ENCODE measurements at regions not wholly inside any gene's neighbourhood (a gene's known extent, or its start where the extent isn't known, plus 50 kb on each side); places are given as distances from the start of the nearest gene placed in this dataset.
"Not testable (repeated sequence)": the region's sequence is repeated elsewhere in the genome, so short reads cannot be mapped to it uniquely, and the experiment has no call there.

DNA sequence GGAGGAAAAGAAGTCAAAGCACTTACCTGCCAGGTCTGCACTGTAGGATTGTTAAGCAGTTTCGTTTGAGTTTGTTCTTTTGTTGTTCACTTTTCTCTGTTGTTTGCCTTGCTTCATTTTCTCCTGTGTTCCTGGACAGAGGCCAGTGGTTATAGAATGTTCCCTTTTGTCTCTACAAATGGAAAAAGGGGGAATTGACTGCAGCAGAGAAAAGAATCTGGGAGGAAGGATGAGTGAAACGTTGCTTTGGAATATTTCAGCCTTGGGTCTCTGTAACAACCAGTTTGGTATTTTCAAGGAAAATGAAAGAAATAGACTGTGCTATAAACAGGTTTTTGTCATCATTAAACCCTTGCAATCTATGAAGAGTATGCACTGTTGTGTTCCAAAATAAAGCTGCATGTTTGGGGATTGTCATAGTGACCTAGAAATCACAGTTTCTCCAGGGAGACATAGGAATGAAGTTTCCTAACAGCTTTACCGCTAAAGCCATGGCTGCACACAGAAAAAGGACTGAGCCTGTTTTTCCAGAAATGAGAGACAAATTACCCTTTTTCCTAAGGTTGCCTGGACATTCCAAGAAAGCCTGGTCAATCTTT, 60.8 kb upstream of the HABP2 start:
- no peak for FAIRE-seq
- no peak for TF ChIP-seq POLR2A (IDR thresholded peaks at IDR 0.05; ENCODE audit: low read depth, low read length)
- no peak for DNase-seq (ENCODE audit: insufficient read length, low spot score)

GRCh38 chr10:113493195-113493594, 59.7 kb upstream of the HABP2 start:
- FAIRE-seq (no peak), DNase-seq (ENCODE audit: insufficient read length, low spot score) (no peak)
- TF ChIP-seq POLR2A (IDR thresholded peaks at IDR 0.05; ENCODE audit: low read depth, low read length) = no peak

DNA sequence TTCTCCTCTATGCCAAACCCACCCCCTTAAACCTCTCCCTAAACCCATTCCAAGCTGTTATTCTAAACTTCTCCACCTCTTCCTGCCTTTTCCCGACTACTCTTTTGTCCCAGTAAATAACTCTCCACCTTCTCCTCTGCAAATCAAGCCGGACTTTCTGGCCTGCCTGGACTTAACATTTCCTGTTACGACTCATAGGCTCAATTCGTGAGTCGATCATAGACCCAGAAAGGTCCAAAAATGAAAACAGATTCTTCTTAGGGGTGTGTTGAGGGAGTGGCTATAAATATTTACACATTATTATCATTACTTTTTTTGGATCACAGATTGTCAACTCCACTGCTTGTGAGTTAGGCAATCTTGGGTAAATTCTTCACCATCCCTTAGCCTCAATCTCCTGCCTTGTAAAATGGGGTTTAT, 59.0 kb upstream of the HABP2 start:
- no peak for FAIRE-seq
- no peak for DNase-seq (ENCODE audit: insufficient read length, low spot score)
- no peak for TF ChIP-seq POLR2A (IDR thresholded peaks at IDR 0.05; ENCODE audit: low read depth, low read length)

- TF ChIP-seq POLR2A (IDR thresholded peaks at IDR 0.05; ENCODE audit: low read depth, low read length) = no peak
- no peak for FAIRE-seq
- DNase-seq (ENCODE audit: insufficient read length, low spot score) = no peak
These were observed 58.1 kb upstream of the HABP2 start for GRCh38 chr10:113494761-113495160.

DNA sequence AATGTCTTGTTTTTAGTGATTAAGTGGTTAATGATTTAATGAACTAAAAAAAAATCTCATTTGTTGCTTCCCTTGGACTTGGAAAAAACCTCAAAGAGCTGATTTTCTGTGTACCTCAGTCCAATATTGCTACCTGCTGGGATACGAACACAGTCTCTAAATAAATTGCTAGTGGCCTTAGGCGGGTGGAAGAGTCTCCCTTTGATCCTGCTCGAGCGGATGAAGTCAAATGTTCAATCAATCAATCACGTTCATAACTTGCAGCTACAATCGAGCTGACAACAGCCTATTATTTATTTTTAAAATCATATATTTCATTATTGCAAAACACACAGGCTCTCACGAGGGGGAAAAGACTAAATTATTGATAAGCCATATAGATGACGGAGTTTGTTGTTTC, 57.3 kb upstream of the HABP2 start:
- TF ChIP-seq POLR2A (IDR thresholded peaks at IDR 0.05; ENCODE audit: low read depth, low read length) = no peak
- DNase-seq (ENCODE audit: insufficient read length, low spot score) = no peak
- FAIRE-seq = no peak

DNA sequence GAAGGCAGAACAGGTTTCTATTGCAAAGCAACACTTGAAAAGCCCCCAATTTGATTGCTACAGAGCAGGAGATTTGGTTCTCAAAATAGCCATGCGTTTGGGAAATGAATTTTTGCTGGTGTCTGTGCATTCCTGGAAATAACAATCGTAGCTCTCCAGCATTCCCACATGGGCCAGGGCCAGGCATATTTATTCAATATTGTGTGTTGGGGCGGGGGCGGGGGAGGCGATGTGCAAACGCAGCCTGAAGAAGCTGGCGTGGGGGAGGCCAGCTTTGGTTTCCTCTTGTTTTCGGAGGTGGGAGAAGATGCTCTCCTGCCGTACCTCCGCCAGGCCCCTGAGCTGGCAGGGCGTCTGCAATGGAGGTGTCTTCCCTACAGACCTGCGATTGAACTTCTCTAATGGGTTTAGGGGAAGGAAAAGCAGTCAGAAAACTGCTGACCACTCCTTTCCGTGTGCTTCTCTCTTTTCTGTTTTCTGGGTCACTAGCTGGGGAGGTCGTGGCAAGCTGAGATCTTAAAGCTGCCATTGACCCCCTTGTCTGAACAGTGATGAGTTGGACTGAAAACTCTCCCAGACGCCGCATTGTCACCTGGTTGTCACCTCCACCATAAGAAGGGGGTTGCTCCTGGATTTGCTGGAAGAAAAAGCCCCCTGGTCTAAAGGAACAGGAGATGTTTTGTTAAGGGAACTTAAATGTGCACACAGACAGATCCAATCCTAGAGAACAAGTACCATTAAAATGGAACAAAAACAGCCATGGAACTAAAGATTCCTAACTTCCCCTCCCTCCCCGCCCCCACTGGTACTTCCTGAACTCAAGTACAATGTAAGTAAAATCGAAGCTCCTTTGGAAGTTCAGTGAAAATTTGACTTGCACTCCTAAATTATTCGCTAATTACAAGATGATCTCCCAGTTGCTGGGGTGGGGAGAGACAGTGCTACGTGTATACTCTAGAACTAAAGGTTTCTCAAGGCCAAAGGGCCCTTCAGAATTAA, 56.4 kb upstream of the HABP2 start:
- DNase-seq (ENCODE audit: insufficient read length, low spot score) (no peak), FAIRE-seq (no peak)
- no peak for TF ChIP-seq POLR2A (IDR thresholded peaks at IDR 0.05; ENCODE audit: low read depth, low read length)

GRCh38 chr10:113497198-113497597, 55.7 kb upstream of the HABP2 start:
- no peak for DNase-seq (ENCODE audit: insufficient read length, low spot score)
- no peak for FAIRE-seq
- no peak for TF ChIP-seq POLR2A (IDR thresholded peaks at IDR 0.05; ENCODE audit: low read depth, low read length)

DNA sequence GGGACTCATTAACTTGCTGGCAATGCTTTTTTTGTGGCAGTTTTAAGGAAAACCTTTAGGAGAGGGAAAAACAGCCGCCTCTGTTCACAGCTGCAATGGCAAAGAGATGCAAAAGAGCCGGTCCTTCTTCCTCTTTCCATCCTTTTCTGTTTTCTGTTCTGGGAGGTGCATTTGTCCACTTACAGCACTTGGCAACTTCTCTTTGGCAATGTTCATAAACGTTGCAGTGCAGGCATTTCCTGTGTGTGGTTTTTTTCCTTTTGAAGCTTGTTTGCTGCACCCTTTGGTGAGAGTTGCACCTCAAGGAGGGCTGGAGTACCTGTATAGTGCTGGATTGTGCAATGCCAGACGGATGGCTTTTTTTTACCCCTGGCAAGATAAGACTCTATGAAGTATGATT, 53.9 kb upstream of the HABP2 start:
- DNase-seq (ENCODE audit: insufficient read length, low spot score) = no peak
- no peak for FAIRE-seq
- no peak for TF ChIP-seq POLR2A (IDR thresholded peaks at IDR 0.05; ENCODE audit: low read depth, low read length)

GRCh38 chr10:113499806-113500205, 53.0 kb upstream of the HABP2 start:
- TF ChIP-seq POLR2A (IDR thresholded peaks at IDR 0.05; ENCODE audit: low read depth, low read length) = no peak
- FAIRE-seq (no peak), DNase-seq (ENCODE audit: insufficient read length, low spot score) (no peak)

DNA sequence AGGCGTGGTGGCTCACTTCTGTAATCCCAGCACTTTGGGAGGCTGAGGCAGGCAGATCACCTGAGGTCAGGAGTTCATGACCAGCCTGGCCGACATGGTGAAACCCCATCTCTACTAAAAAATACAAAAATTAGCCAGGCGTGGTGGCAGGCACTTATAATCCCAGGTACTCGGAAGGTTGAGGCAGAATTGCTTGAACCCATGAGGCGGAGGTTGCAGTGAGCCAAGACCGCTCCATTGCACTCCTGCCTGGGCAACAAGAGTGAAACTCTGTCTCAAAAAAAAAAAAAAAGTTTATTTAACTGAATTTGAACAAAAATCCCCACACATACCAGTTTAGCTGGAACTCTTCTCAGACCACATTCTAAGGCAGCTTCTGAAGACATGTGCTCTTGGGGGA, 51.8 kb upstream of the HABP2 start:
- not testable (repeated sequence) for DNase-seq (ENCODE audit: insufficient read length, low spot score); FAIRE-seq

All from H54 (cell line).